Fibroblast of lung (primary cell): ENCODE measurements at regions not wholly inside any gene's neighbourhood (a gene's known extent, or its start where the extent isn't known, plus 50 kb on each side); places are given as distances from the start of the nearest gene placed in this dataset.

ENCODE experiments used
- DNase-seq, 2 donors: peaks; one replicate each; pipeline versions ENCODE4 v3.0.0 to v3.0.0-alpha.2; 2010; ENCODE audit warnings: low read depth in 2 of 2
- H2AFZ ChIP-seq: 2 replicates; pipeline ENCODE4 v1.5.1; 2012; ENCODE audit warnings: low read length, control low read depth, inconsistent platforms
- H3K27ac ChIP-seq: 2 replicates; pipeline ENCODE4 v1.5.1; 2011; ENCODE audit warnings: low read length, control low read depth; ENCODE audit not compliant: insufficient read depth
- H3K27me3 ChIP-seq: 2 replicates; pipeline ENCODE4 v1.5.1; 2011; ENCODE audit warnings: mild to moderate bottlenecking, low read length; ENCODE audit not compliant: control insufficient read depth, insufficient read depth
- H3K36me3 ChIP-seq: 2 replicates; pipeline ENCODE4 v1.5.1; 2011; ENCODE audit warnings: low read length; ENCODE audit not compliant: control insufficient read depth, insufficient read depth
- H3K4me1 ChIP-seq: 2 replicates; pipeline ENCODE4 v1.5.1; 2011; ENCODE audit warnings: low read length; ENCODE audit not compliant: control insufficient read depth, insufficient read depth; ENCODE audit errors: extremely low read depth
- H3K4me2 ChIP-seq: 2 replicates; pipeline ENCODE4 v1.5.1; 2011; ENCODE audit warnings: low read length, control low read depth; ENCODE audit not compliant: insufficient read depth; ENCODE audit errors: extremely low read depth
- H3K4me3 ChIP-seq, 4 experiments: fragments of 200-600 bp in 1 of 4; sonication (generic) in 1 of 4; replicated peaks in 1 of 4; 2 replicates each; pipeline ENCODE4 v1.5.1; 2011 to 2016; ENCODE audit warnings: low read length in 4 of 4, low read depth in 3 of 4, mild to moderate bottlenecking in 3 of 4, control low read depth in 2 of 4, inconsistent platforms in 1 of 4, mixed read lengths in 1 of 4; ENCODE audit not compliant: insufficient read depth in 1 of 4; ENCODE audit errors: control extremely low read depth in 1 of 4
- H3K79me2 ChIP-seq: 2 replicates; pipeline ENCODE4 v1.5.1; 2012; ENCODE audit warnings: mild to moderate bottlenecking, low read length, inconsistent platforms; ENCODE audit not compliant: control insufficient read depth, insufficient read depth
- H3K9ac ChIP-seq: 2 replicates; pipeline ENCODE4 v1.5.1; 2011; ENCODE audit warnings: mild to moderate bottlenecking, low read length, control low read depth; ENCODE audit not compliant: insufficient read depth
- H3K9me3 ChIP-seq: 2 replicates; pipeline ENCODE4 v1.5.1; 2012; ENCODE audit warnings: low read depth, low read length; ENCODE audit not compliant: control insufficient read depth, insufficient read depth
- H4K20me1 ChIP-seq: 2 replicates; pipeline ENCODE4 v1.5.1; 2011; ENCODE audit warnings: low read length; ENCODE audit not compliant: control insufficient read depth, insufficient read depth; ENCODE audit errors: extremely low read depth
- CTCF ChIP-seq, 2 donors: IDR thresholded peaks in 1 of 2; conservative IDR thresholded peaks in 1 of 2; 1 replicate in 1 of 2; 2 replicates in 1 of 2; pipeline ENCODE4 v1.5.1; 2011 to 2012; ENCODE audit warnings: low read length in 2 of 2, control low read depth in 1 of 2, inconsistent platforms in 1 of 2, low read depth in 1 of 2, mild to moderate bottlenecking in 1 of 2
- EZH2 ChIP-seq: IDR thresholded peaks from 2 replicates; pipeline ENCODE4 v1.5.1; 2012; ENCODE audit warnings: low read length, control low read depth, mild to moderate bottlenecking; ENCODE audit errors: missing control alignments

GRCh38 chrX:1140236-1140681 is 72.2 kb downstream of the CRLF2 start:
- no peak for DNase-seq
- no peaks in the 10 kb centered on the region for H3K27me3 ChIP-seq
- no peak overlapping the region for H3K4me2 ChIP-seq
- H3K9me3 ChIP-seq: no peaks in the 10 kb centered on the region
- no peak overlapping the region for H3K9ac ChIP-seq
- H4K20me1 ChIP-seq: no peaks in the 10 kb centered on the region
- H3K4me3 ChIP-seq: no peak overlapping the region
- no peaks in the 10 kb centered on the region for H3K4me1 ChIP-seq
- no peak overlapping the region for H3K27ac ChIP-seq
- no peak overlapping the region for H2AFZ ChIP-seq
- no peaks in the 10 kb centered on the region for H3K36me3 ChIP-seq
- TF ChIP-seq CTCF (conservative IDR thresholded peaks at IDR 0.05 in 1 of 2, IDR thresholded peaks at IDR 0.05 in 1 of 2; ENCODE audit: low read depth in 1 of 2, low read length in 2 of 2) (no peak), EZH2 (no peak)
- no peaks in the 10 kb centered on the region for H3K79me2 ChIP-seq

GRCh38 chrX:1139185-1139500 is 73.3 kb downstream of the CRLF2 start:
- TF ChIP-seq EZH2 (no peak), CTCF (conservative IDR thresholded peaks at IDR 0.05 in 1 of 2, IDR thresholded peaks at IDR 0.05 in 1 of 2; ENCODE audit: low read depth in 1 of 2, low read length in 2 of 2) (no peak)
- H3K9me3 ChIP-seq: no peaks in the 10 kb centered on the region
- H3K9ac ChIP-seq: no peak overlapping the region
- no peak overlapping the region for H3K27ac ChIP-seq
- no peaks in the 10 kb centered on the region for H3K4me1 ChIP-seq
- H3K79me2 ChIP-seq: no peaks in the 10 kb centered on the region
- no peaks in the 10 kb centered on the region for H3K36me3 ChIP-seq
- H3K4me2 ChIP-seq: no peak overlapping the region
- no peak for DNase-seq
- H4K20me1 ChIP-seq: no peaks in the 10 kb centered on the region
- H3K27me3 ChIP-seq: no peaks in the 10 kb centered on the region
- H2AFZ ChIP-seq: no peak overlapping the region
- no peak overlapping the region for H3K4me3 ChIP-seq

GRCh38 chrX:1138476-1139184 is 73.8 kb downstream of the CRLF2 start:
- no peaks in the 10 kb centered on the region for H4K20me1 ChIP-seq
- no peaks in the 10 kb centered on the region for H3K9me3 ChIP-seq
- no peak for DNase-seq
- H3K79me2 ChIP-seq: no peaks in the 10 kb centered on the region
- H3K27ac ChIP-seq: no peak overlapping the region
- H3K4me2 ChIP-seq: no peak overlapping the region
- H3K9ac ChIP-seq: no peak overlapping the region
- TF ChIP-seq CTCF (conservative IDR thresholded peaks at IDR 0.05 in 1 of 2, IDR thresholded peaks at IDR 0.05 in 1 of 2; ENCODE audit: low read depth in 1 of 2, low read length in 2 of 2) (no peak), EZH2 (no peak)
- H3K27me3 ChIP-seq: no peaks in the 10 kb centered on the region
- no peak overlapping the region for H2AFZ ChIP-seq
- no peaks in the 10 kb centered on the region for H3K4me1 ChIP-seq
- no peak overlapping the region for H3K4me3 ChIP-seq
- no peaks in the 10 kb centered on the region for H3K36me3 ChIP-seq
